ENCODE measurements at regions not wholly inside any gene's neighbourhood (a gene's known extent, or its start where the extent isn't known, plus 50 kb on each side); places are given as distances from the start of the nearest gene placed in this dataset.

- Histone ChIP-seq H3K9me1 (ENCODE audit: control insufficient read depth, insufficient read depth, low read length) (no peaks in the 10 kb centered on the region), H3K4me2 (ENCODE audit: insufficient read depth, low read length) (no peak overlapping the region), H3K36me3 (ENCODE audit: control insufficient read depth, insufficient read depth, low read length) (no peaks in the 10 kb centered on the region), H3K27ac (ENCODE audit: extremely low read depth, low read depth, low read length) (no peak overlapping the region), H3K27me3 (ENCODE audit: control insufficient read depth in 2 of 2, insufficient read depth in 2 of 2, low read length in 2 of 2) (no peaks in the 10 kb centered on the region), H3K4me1 (replicated peaks in 1 of 2; ENCODE audit: control insufficient read depth in 2 of 2, insufficient read depth in 2 of 2, low read length in 2 of 2) (no peaks in the 10 kb centered on the region), H3K9me3 (replicated peaks; ENCODE audit: control insufficient read depth, insufficient read depth, low read depth, low read length) (no peaks in the 10 kb centered on the region), H3K9ac (ENCODE audit: insufficient read depth in 1 of 2, low read depth in 2 of 2, low read length in 2 of 2) (no peak overlapping the region), H4K20me1 (replicated peaks; ENCODE audit: control insufficient read depth, insufficient read depth, low read length) (no peaks in the 10 kb centered on the region), H2AFZ (ENCODE audit: low read depth, low read length) (no peak overlapping the region), H3K79me2 (ENCODE audit: control insufficient read depth, insufficient read depth, low read length) (no peaks in the 10 kb centered on the region), H3K4me3 (no peak overlapping the region)
- ChIA-PET CTCF (ENCODE audit: low intra/inter-chr PET ratio) (no interaction called here), POLR2A (no interaction called here)
- in situ Hi-C loops (cut with MboI) (no loop called here), intact Hi-C loops (cut with micrococcal nuclease) (loop anchor here (5.0 kb wide), 1 partner anchor 38 kb away; no protein-coding TSS in a partner anchor)
- 0% methylated on average over 5 of the region's 5 CpGs for WGBS (ENCODE audit: insufficient coverage, low coverage, missing lambda C conversion rate)
- BruUV-seq (replicated peaks) = no TSS peak
- DNase-seq (ENCODE audit: extremely low read depth in 1 of 4, low spot score in 3 of 4) (no peak), ATAC-seq (no peak), FAIRE-seq (no peak)
- TF ChIP-seq SRSF9 (IDR thresholded peaks at IDR 0.05; ENCODE audit: borderline replicate concordance, low read depth, low read length) = no peak
- no peak for TF ChIP-seq MLX (CRISPR knock-in tag; conservative IDR thresholded peaks at IDR 0.05)
- no peak for TF ChIP-seq ATF1 (CRISPR knock-in tag; IDR thresholded peaks at IDR 0.05)
- no peak for TF ChIP-seq ATF1 (tag; IDR thresholded peaks at IDR 0.05)
- no peak for TF ChIP-seq TEAD4 (IDR thresholded peaks at IDR 0.05; ENCODE audit: low read length)
- no peak for TF ChIP-seq TEAD4 (CRISPR knock-in tag; IDR thresholded peaks at IDR 0.05; ENCODE audit: borderline replicate concordance)
- TF ChIP-seq ZNF740 (CRISPR knock-in tag; IDR thresholded peaks at IDR 0.05) = no peak
- no peak for TF ChIP-seq ZNF740 (tag; IDR thresholded peaks at IDR 0.05)
- no peak for TF ChIP-seq CTCFL (IDR thresholded peaks at IDR 0.05; ENCODE audit: borderline replicate concordance, insufficient read depth, low read depth, low read length, poor library complexity, severe bottlenecking)
- no peak for TF ChIP-seq YY1 (IDR thresholded peaks at IDR 0.05; ENCODE audit: borderline replicate concordance in 1 of 3, control insufficient read depth in 1 of 3, extremely low read depth in 1 of 3, insufficient read depth in 3 of 3, insufficient read length in 1 of 3, insufficient replicate concordance in 2 of 3, low read depth in 1 of 3, low read length in 2 of 3)
- TF ChIP-seq, protein P1, sequence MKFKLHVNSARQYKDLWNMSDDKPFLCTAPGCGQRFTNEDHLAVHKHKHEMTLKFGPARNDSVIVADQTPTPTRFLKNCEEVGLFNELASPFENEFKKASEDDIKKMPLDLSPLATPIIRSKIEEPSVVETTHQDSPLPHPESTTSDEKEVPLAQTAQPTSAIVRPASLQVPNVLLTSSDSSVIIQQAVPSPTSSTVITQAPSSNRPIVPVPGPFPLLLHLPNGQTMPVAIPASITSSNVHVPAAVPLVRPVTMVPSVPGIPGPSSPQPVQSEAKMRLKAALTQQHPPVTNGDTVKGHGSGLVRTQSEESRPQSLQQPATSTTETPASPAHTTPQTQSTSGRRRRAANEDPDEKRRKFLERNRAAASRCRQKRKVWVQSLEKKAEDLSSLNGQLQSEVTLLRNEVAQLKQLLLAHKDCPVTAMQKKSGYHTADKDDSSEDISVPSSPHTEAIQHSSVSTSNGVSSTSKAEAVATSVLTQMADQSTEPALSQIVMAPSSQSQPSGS (CRISPR knock-in tag; IDR thresholded peaks at IDR 0.05) = no peak
Observed at GRCh38 chr5:130724658-130725057, 440.4 kb downstream of the HINT1 start.
